ENCODE measurements at regions not wholly inside any gene's neighbourhood (a gene's known extent, or its start where the extent isn't known, plus 50 kb on each side); places are given as distances from the start of the nearest gene placed in this dataset.

- TF ChIP-seq PRDM2 (tag by site-specific recombination; IDR thresholded peaks at IDR 0.05; ENCODE audit: borderline replicate concordance), result no peak
- no peak for TF ChIP-seq ZNF518A (tag by site-specific recombination; conservative IDR thresholded peaks at IDR 0.05; ENCODE audit: low read depth)
- no peak for TF ChIP-seq ZNF37A (tag by site-specific recombination; IDR thresholded peaks at IDR 0.05)
- no peak for TF ChIP-seq GLI2 (tag by site-specific recombination; IDR thresholded peaks at IDR 0.05; ENCODE audit: borderline replicate concordance, low read depth)
- TF ChIP-seq ZNF610 (tag by site-specific recombination; IDR thresholded peaks at IDR 0.05; ENCODE audit: borderline replicate concordance), result no peak
- TF ChIP-seq ZNF600 (tag by site-specific recombination; IDR thresholded peaks at IDR 0.05), result no peak
- no peak for TF ChIP-seq ZIC2 (tag by site-specific recombination; IDR thresholded peaks at IDR 0.05)
These were observed 542.8 kb downstream of the GRXCR1 start (continued) for GRCh38 chr4:43435291-43435690.

- Histone ChIP-seq H3K9me3 (ENCODE audit: control insufficient read depth, insufficient read depth, low read depth, low read length) (no peaks in the 10 kb centered on the region), H3K4me1 (ENCODE audit: control insufficient read depth, insufficient read depth, low read length) (no peaks in the 10 kb centered on the region), H3K36me3 (ENCODE audit: control insufficient read depth in 2 of 2, insufficient read depth in 1 of 2, low read length in 2 of 2) (no peaks in the 10 kb centered on the region), H3K27ac (ENCODE audit: extremely low read depth, low read depth, low read length) (no peak overlapping the region), H3K4me3 (ENCODE audit: low read depth, low read length) (no peak overlapping the region)
- TF ChIP-seq ZNF76 (tag by site-specific recombination; IDR thresholded peaks at IDR 0.05; ENCODE audit: borderline replicate concordance, low read depth) (no peak), TCF7L2 (IDR thresholded peaks at IDR 0.05; ENCODE audit: borderline replicate concordance, low read depth, low read length) (no peak), AEBP2 (tag by site-specific recombination; IDR thresholded peaks at IDR 0.05; ENCODE audit: borderline replicate concordance) (no peak), ATF2 (tag by site-specific recombination; IDR thresholded peaks at IDR 0.05; ENCODE audit: low read depth) (no peak), GLI2 (tag by site-specific recombination; IDR thresholded peaks at IDR 0.05; ENCODE audit: borderline replicate concordance, low read depth) (no peak), ZSCAN18 (tag by site-specific recombination; IDR thresholded peaks at IDR 0.05) (no peak), ZNF830 (tag by site-specific recombination; IDR thresholded peaks at IDR 0.05; ENCODE audit: low read depth) (no peak), ZNF248 (tag by site-specific recombination; IDR thresholded peaks at IDR 0.05) (no peak), ZNF433 (tag by site-specific recombination; IDR thresholded peaks at IDR 0.05; ENCODE audit: low read depth) (no peak), EGR2 (tag by site-specific recombination; IDR thresholded peaks at IDR 0.05; ENCODE audit: low read depth) (no peak), TRIM28 (IDR thresholded peaks at IDR 0.05; ENCODE audit: borderline replicate concordance, low read length) (no peak), ZSCAN5A (tag by site-specific recombination; IDR thresholded peaks at IDR 0.05) (no peak), ZNF555 (tag by site-specific recombination; conservative IDR thresholded peaks at IDR 0.05) (no peak)
- CTCF ChIA-PET, result no interaction called here
- POLR2A ChIA-PET, result no interaction called here
These were observed 560.4 kb downstream of the GRXCR1 start for GRCh38 chr4:43452948-43453347.
